ENCODE measurements at regions not wholly inside any gene's neighbourhood (a gene's known extent, or its start where the extent isn't known, plus 50 kb on each side); places are given as distances from the start of the nearest gene placed in this dataset.

- Histone ChIP-seq H3K36me3 (no peaks in the 10 kb centered on the region), H3K4me1 (no peaks in the 10 kb centered on the region), H3K27ac (no peak overlapping the region), H3K4me3 (no peak overlapping the region), H3K27me3 (no peaks in the 10 kb centered on the region), H3K9me3 (no peaks in the 10 kb centered on the region)
- DNase-seq, result no peak
- no peak for TF ChIP-seq POLR2A (IDR thresholded peaks at IDR 0.05)
- TF ChIP-seq, protein P1, sequence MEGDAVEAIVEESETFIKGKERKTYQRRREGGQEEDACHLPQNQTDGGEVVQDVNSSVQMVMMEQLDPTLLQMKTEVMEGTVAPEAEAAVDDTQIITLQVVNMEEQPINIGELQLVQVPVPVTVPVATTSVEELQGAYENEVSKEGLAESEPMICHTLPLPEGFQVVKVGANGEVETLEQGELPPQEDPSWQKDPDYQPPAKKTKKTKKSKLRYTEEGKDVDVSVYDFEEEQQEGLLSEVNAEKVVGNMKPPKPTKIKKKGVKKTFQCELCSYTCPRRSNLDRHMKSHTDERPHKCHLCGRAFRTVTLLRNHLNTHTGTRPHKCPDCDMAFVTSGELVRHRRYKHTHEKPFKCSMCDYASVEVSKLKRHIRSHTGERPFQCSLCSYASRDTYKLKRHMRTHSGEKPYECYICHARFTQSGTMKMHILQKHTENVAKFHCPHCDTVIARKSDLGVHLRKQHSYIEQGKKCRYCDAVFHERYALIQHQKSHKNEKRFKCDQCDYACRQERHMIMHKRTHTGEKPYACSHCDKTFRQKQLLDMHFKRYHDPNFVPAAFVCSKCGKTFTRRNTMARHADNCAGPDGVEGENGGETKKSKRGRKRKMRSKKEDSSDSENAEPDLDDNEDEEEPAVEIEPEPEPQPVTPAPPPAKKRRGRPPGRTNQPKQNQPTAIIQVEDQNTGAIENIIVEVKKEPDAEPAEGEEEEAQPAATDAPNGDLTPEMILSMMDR (IDR thresholded peaks at IDR 0.05), result no peak
- intact Hi-C loops (cut with DNase I; ENCODE audit: low total_unique reads), result no loop called here
Measured at GRCh38 chr7:145488816-145489215, 627.8 kb upstream of the CNTNAP2 start.

- no peak for DNase-seq
- Histone ChIP-seq H3K36me3 (no peaks in the 10 kb centered on the region), H3K9me3 (no peaks in the 10 kb centered on the region), H3K27me3 (no peaks in the 10 kb centered on the region), H3K4me1 (no peaks in the 10 kb centered on the region), H3K27ac (no peak overlapping the region), H3K4me3 (no peak overlapping the region)
- intact Hi-C loops (cut with DNase I; ENCODE audit: low total_unique reads), result no loop called here
- no peak for TF ChIP-seq POLR2A (IDR thresholded peaks at IDR 0.05)
- TF ChIP-seq, protein P1 (IDR thresholded peaks at IDR 0.05), result no peak
Measured at GRCh38 chr7:145481985-145482384, 634.6 kb upstream of the CNTNAP2 start.

- H3K36me3 ChIP-seq, result no peaks in the 10 kb centered on the region
- no peaks in the 10 kb centered on the region for H3K4me1 ChIP-seq
- no peak overlapping the region for H3K4me3 ChIP-seq
- TF ChIP-seq, protein P1 (IDR thresholded peaks at IDR 0.05), result no peak
- no peak for TF ChIP-seq POLR2A (IDR thresholded peaks at IDR 0.05)
- intact Hi-C loops (cut with DNase I; ENCODE audit: low total_unique reads), result no loop called here
- no peak overlapping the region for H3K27ac ChIP-seq
- no peaks in the 10 kb centered on the region for H3K27me3 ChIP-seq
- no peak for DNase-seq
- no peaks in the 10 kb centered on the region for H3K9me3 ChIP-seq
Measured at GRCh38 chr7:145478541-145478940, 638.1 kb upstream of the CNTNAP2 start.

DNA sequence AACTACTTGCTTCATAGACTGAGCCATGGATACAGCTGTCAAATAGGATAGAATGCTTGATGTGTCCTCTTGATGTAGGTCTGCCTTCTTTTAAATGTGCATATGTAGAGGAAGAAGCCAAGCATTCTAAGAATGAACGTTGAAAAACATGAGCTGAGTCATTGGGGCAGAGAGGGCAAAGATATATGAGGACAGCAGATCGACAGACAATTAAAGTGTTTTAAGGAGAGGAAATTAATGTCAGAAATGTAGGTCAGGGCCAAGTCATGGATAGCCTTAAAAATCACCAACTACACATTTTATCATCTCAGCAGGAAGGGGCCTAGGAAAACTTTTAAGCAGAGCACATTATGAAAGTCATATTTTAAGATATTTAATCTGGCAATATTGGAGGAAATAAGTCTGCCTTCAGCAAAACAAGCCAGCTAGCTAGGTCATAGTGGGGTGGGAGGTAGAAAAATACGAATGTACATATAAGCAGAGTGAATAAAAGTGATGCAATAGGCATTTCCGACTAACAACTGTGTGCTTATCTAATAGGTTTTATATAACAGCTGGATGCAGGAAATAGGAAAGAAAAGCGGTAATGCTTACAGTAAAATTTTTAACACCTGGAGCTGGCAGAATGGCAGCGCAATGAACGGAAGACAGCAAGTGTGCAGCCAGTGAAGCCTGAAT, 638.3 kb upstream of the TPK1 start:
- no peak for DNase-seq
- H3K27ac ChIP-seq, result no peak overlapping the region
- H3K9me3 ChIP-seq, result no peaks in the 10 kb centered on the region
- TF ChIP-seq, protein P1 (IDR thresholded peaks at IDR 0.05), result no peak
- no peak for TF ChIP-seq POLR2A (IDR thresholded peaks at IDR 0.05)
- no peaks in the 10 kb centered on the region for H3K4me1 ChIP-seq
- no peaks in the 10 kb centered on the region for H3K27me3 ChIP-seq
- no peak overlapping the region for H3K4me3 ChIP-seq
- no peaks in the 10 kb centered on the region for H3K36me3 ChIP-seq
- intact Hi-C loops (cut with DNase I; ENCODE audit: low total_unique reads), result no loop called here

- Histone ChIP-seq H3K4me1 (no peaks in the 10 kb centered on the region), H3K36me3 (no peaks in the 10 kb centered on the region), H3K4me3 (no peak overlapping the region), H3K9me3 (no peaks in the 10 kb centered on the region), H3K27ac (no peak overlapping the region), H3K27me3 (no peaks in the 10 kb centered on the region)
- no peak for DNase-seq
- TF ChIP-seq POLR2A (IDR thresholded peaks at IDR 0.05), result no peak
- TF ChIP-seq, protein P1 (IDR thresholded peaks at IDR 0.05), result no peak
- intact Hi-C loops (cut with DNase I; ENCODE audit: low total_unique reads), result no loop called here
Measured at GRCh38 chr7:145471883-145472282, 636.0 kb upstream of the TPK1 start.
